Breast epithelium (tissue), 3 donors: ENCODE measurements at regions not wholly inside any gene's neighbourhood (a gene's known extent, or its start where the extent isn't known, plus 50 kb on each side); places are given as distances from the start of the nearest gene placed in this dataset.

Experiments
- POLR2A ChIP-seq: fragments of 450-650 bp; IDR thresholded peaks from one replicate; pipeline ENCODE4 v1.6.1; 2016; ENCODE audit warnings: antibody characterized with exemption, mild to moderate bottlenecking, moderate library complexity
- POLR2AphosphoS5 ChIP-seq, 3 donors: sonication (generic); formaldehyde crosslinking; IDR thresholded peaks; one replicate each; pipeline ENCODE4 v1.6.1; 2017; ENCODE audit warnings: antibody characterized with exemption in 3 of 3
- TF ChIP-seq, protein P1 (sequence below), 3 donors: fragments of 450-650 bp; IDR thresholded peaks; one replicate each; pipeline ENCODE4 v1.5.1; 2016 to 2017; ENCODE audit warnings: antibody characterized with exemption in 3 of 3, mild to moderate bottlenecking in 3 of 3, moderate library complexity in 3 of 3

DNA sequence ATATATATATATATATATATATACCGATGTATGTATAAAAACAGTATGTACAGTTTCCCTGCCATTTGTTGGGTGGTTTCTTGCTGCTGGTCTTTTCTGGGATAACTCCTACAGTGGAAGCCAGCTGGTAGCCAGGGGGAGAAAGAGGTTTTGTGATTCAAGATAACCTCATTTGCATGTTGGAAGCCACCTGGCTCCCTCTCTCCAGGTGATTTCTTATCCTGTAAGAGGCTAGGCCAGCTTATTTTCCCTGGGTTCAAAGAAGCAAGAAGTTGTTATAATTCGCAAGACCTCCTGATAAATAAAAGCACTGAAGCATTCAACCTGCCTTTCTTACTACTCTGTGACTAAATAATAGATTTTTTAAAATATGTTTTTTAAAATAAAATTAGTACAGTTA, 443.3 kb downstream of the VGLL3 start:
- TF ChIP-seq, protein P1, sequence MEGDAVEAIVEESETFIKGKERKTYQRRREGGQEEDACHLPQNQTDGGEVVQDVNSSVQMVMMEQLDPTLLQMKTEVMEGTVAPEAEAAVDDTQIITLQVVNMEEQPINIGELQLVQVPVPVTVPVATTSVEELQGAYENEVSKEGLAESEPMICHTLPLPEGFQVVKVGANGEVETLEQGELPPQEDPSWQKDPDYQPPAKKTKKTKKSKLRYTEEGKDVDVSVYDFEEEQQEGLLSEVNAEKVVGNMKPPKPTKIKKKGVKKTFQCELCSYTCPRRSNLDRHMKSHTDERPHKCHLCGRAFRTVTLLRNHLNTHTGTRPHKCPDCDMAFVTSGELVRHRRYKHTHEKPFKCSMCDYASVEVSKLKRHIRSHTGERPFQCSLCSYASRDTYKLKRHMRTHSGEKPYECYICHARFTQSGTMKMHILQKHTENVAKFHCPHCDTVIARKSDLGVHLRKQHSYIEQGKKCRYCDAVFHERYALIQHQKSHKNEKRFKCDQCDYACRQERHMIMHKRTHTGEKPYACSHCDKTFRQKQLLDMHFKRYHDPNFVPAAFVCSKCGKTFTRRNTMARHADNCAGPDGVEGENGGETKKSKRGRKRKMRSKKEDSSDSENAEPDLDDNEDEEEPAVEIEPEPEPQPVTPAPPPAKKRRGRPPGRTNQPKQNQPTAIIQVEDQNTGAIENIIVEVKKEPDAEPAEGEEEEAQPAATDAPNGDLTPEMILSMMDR (IDR thresholded peaks at IDR 0.05), result no peak
- TF ChIP-seq POLR2A (no peak), POLR2AphosphoS5 (IDR thresholded peaks at IDR 0.05) (no peak)
